NCI-H748 (cell line): ENCODE measurements at regions not wholly inside any gene's neighbourhood (a gene's known extent, or its start where the extent isn't known, plus 50 kb on each side); places are given as distances from the start of the nearest gene placed in this dataset.

ENCODE experiments used
- DNase-seq: peaks from one replicate; lab custom pipeline; 2025; ENCODE audit not compliant: unreplicated experiment; lab: John Stamatoyannopoulos, UW

- no peak for DNase-seq
Measured at GRCh38 chr4:183846951-183847350, 58.2 kb upstream of the STOX2 start.

- no peak for DNase-seq
Measured at GRCh38 chr4:183848805-183849204, 56.3 kb upstream of the STOX2 start.

GRCh38 chr4:183852910-183853547 is 52.1 kb upstream of the STOX2 start:
- DNase-seq, result no peak

- no peak for DNase-seq
Measured at GRCh38 chr4:183853548-183853940, 51.6 kb upstream of the STOX2 start.
